Panc1 (cell line): ENCODE measurements at regions not wholly inside any gene's neighbourhood (a gene's known extent, or its start where the extent isn't known, plus 50 kb on each side); places are given as distances from the start of the nearest gene placed in this dataset.

Experiments
- CTCF ChIP-seq: fragments of 450-650 bp; IDR thresholded peaks from 2 replicates; pipeline ENCODE4 v1.5.1; 2017; ENCODE audit warnings: mild to moderate bottlenecking
- POLR2AphosphoS5 ChIP-seq: IDR thresholded peaks from 2 replicates; pipeline ENCODE4 v1.6.1; 2012; ENCODE audit warnings: mild to moderate bottlenecking, low read depth, low read length, moderate library complexity
- TCF7L2 ChIP-seq: IDR thresholded peaks from 2 replicates; pipeline ENCODE4 v1.6.1; 2011; ENCODE audit warnings: mild to moderate bottlenecking, low read depth, low read length, inconsistent platforms
- TF ChIP-seq, protein P1 (sequence below), 2 experiments: IDR thresholded peaks; 2 replicates each; pipeline ENCODE4 v1.6.1; 2011 to 2012; ENCODE audit warnings: low read depth in 2 of 2, control low read depth in 1 of 2, low read length in 1 of 2, mild to moderate bottlenecking in 1 of 2, moderate library complexity in 1 of 2; ENCODE audit not compliant: insufficient read depth in 1 of 2

GRCh38 chr11:96827164-96827563 is 437.4 kb downstream of the JRKL start:
- TF ChIP-seq CTCF (peak; percentile 15; the same call in 1 of the 2 replicates), POLR2AphosphoS5 (no peak), TCF7L2 (no peak)
- TF ChIP-seq, protein P1, sequence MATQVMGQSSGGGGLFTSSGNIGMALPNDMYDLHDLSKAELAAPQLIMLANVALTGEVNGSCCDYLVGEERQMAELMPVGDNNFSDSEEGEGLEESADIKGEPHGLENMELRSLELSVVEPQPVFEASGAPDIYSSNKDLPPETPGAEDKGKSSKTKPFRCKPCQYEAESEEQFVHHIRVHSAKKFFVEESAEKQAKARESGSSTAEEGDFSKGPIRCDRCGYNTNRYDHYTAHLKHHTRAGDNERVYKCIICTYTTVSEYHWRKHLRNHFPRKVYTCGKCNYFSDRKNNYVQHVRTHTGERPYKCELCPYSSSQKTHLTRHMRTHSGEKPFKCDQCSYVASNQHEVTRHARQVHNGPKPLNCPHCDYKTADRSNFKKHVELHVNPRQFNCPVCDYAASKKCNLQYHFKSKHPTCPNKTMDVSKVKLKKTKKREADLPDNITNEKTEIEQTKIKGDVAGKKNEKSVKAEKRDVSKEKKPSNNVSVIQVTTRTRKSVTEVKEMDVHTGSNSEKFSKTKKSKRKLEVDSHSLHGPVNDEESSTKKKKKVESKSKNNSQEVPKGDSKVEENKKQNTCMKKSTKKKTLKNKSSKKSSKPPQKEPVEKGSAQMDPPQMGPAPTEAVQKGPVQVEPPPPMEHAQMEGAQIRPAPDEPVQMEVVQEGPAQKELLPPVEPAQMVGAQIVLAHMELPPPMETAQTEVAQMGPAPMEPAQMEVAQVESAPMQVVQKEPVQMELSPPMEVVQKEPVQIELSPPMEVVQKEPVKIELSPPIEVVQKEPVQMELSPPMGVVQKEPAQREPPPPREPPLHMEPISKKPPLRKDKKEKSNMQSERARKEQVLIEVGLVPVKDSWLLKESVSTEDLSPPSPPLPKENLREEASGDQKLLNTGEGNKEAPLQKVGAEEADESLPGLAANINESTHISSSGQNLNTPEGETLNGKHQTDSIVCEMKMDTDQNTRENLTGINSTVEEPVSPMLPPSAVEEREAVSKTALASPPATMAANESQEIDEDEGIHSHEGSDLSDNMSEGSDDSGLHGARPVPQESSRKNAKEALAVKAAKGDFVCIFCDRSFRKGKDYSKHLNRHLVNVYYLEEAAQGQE (IDR thresholded peaks at IDR 0.05; ENCODE audit: insufficient read depth in 1 of 2, low read depth in 2 of 2, low read length in 1 of 2): no peak
